ENCODE measurements at regions not wholly inside any gene's neighbourhood (a gene's known extent, or its start where the extent isn't known, plus 50 kb on each side); places are given as distances from the start of the nearest gene placed in this dataset.

- no peak overlapping the region for H3K4me3 ChIP-seq (ENCODE audit: low read depth, low read length)
- TF ChIP-seq, protein P1, sequence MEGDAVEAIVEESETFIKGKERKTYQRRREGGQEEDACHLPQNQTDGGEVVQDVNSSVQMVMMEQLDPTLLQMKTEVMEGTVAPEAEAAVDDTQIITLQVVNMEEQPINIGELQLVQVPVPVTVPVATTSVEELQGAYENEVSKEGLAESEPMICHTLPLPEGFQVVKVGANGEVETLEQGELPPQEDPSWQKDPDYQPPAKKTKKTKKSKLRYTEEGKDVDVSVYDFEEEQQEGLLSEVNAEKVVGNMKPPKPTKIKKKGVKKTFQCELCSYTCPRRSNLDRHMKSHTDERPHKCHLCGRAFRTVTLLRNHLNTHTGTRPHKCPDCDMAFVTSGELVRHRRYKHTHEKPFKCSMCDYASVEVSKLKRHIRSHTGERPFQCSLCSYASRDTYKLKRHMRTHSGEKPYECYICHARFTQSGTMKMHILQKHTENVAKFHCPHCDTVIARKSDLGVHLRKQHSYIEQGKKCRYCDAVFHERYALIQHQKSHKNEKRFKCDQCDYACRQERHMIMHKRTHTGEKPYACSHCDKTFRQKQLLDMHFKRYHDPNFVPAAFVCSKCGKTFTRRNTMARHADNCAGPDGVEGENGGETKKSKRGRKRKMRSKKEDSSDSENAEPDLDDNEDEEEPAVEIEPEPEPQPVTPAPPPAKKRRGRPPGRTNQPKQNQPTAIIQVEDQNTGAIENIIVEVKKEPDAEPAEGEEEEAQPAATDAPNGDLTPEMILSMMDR (IDR thresholded peaks at IDR 0.05; ENCODE audit: low read depth, low read length, missing control alignments): no peak
- in situ Hi-C loops (cut with HindIII; ENCODE audit: low sequenced_read_pairs): no loop called here
- DNase-seq (ENCODE audit: low read depth): no peak
These were observed 1395.0 kb upstream of the ADGRL3 start for GRCh38 chr4:59805176-59805575.

- TF ChIP-seq, protein P1 (IDR thresholded peaks at IDR 0.05; ENCODE audit: low read depth, low read length, missing control alignments): no peak
- in situ Hi-C loops (cut with HindIII; ENCODE audit: low sequenced_read_pairs): no loop called here
- no peak overlapping the region for H3K4me3 ChIP-seq (ENCODE audit: low read depth, low read length)
- DNase-seq (ENCODE audit: low read depth): no peak
These were observed 1385.6 kb upstream of the ADGRL3 start for GRCh38 chr4:59814402-59815010.

GRCh38 chr4:59818656-59819055, 1381.5 kb upstream of the ADGRL3 start:
- H3K4me3 ChIP-seq (ENCODE audit: low read depth, low read length): peak overlapping the region; percentile 24
- TF ChIP-seq, protein P1 (IDR thresholded peaks at IDR 0.05; ENCODE audit: low read depth, low read length, missing control alignments): no peak
- peak; percentile 15 for DNase-seq (ENCODE audit: low read depth)
- in situ Hi-C loops (cut with HindIII; ENCODE audit: low sequenced_read_pairs): no loop called here

- DNase-seq (ENCODE audit: low read depth): no peak
- H3K4me3 ChIP-seq (ENCODE audit: low read depth, low read length): no peak overlapping the region
- in situ Hi-C loops (cut with HindIII; ENCODE audit: low sequenced_read_pairs): no loop called here
- TF ChIP-seq, protein P1 (IDR thresholded peaks at IDR 0.05; ENCODE audit: low read depth, low read length, missing control alignments): no peak
These were observed 1376.8 kb upstream of the ADGRL3 start for GRCh38 chr4:59823311-59823710.

GRCh38 chr4:59825104-59825503, 1375.0 kb upstream of the ADGRL3 start:
- in situ Hi-C loops (cut with HindIII; ENCODE audit: low sequenced_read_pairs): no loop called here
- no peak for DNase-seq (ENCODE audit: low read depth)
- TF ChIP-seq, protein P1 (IDR thresholded peaks at IDR 0.05; ENCODE audit: low read depth, low read length, missing control alignments): no peak
- no peak overlapping the region for H3K4me3 ChIP-seq (ENCODE audit: low read depth, low read length)

DNA sequence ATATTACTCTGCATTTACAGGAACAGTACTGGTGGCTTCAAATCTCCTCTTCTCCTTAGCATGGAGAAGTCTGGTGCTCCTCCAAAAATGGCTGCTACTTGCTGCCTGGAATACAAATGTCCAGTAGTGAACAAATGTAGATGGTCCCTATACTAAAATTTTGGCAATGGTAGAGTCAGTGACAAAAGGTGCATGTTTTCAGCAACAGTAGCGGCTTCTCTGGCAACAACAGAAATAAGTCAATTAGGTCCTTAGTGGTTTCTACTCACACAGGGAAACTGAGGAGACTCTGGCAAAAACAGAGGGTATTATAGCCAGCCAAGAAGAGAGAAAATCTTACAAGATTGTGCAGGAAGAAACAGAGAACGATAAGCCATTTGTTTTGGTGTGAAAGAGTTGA, 1368.4 kb upstream of the ADGRL3 start:
- no peak overlapping the region for H3K4me3 ChIP-seq (ENCODE audit: low read depth, low read length)
- TF ChIP-seq, protein P1 (IDR thresholded peaks at IDR 0.05; ENCODE audit: low read depth, low read length, missing control alignments): no peak
- no peak for DNase-seq (ENCODE audit: low read depth)
- in situ Hi-C loops (cut with HindIII; ENCODE audit: low sequenced_read_pairs): no loop called here

All from astrocyte of the cerebellum (primary cell).